ENCODE measurements at regions not wholly inside any gene's neighbourhood (a gene's known extent, or its start where the extent isn't known, plus 50 kb on each side); places are given as distances from the start of the nearest gene placed in this dataset.

DNA sequence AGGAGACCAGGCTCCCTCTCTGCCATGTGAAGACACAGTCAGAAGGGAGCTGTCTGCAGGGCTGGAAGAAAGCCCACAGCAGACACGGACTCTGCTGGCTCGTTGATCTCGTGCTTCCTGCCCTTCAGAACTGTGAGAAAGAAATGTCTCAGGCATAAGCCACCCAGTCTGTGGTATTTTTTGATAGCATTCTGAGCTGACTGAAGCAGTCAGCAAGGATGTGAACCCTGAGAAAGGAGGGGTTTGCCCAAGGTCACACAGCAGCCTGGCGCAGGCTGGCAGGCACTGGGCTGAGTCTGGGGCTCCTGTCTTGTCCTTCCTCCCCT lies 255.1 kb upstream of the B3GAT1 start:
- TF ChIP-seq, protein P1, sequence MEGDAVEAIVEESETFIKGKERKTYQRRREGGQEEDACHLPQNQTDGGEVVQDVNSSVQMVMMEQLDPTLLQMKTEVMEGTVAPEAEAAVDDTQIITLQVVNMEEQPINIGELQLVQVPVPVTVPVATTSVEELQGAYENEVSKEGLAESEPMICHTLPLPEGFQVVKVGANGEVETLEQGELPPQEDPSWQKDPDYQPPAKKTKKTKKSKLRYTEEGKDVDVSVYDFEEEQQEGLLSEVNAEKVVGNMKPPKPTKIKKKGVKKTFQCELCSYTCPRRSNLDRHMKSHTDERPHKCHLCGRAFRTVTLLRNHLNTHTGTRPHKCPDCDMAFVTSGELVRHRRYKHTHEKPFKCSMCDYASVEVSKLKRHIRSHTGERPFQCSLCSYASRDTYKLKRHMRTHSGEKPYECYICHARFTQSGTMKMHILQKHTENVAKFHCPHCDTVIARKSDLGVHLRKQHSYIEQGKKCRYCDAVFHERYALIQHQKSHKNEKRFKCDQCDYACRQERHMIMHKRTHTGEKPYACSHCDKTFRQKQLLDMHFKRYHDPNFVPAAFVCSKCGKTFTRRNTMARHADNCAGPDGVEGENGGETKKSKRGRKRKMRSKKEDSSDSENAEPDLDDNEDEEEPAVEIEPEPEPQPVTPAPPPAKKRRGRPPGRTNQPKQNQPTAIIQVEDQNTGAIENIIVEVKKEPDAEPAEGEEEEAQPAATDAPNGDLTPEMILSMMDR (IDR thresholded peaks at IDR 0.05): no peak
- no peak for TF ChIP-seq POLR2A (IDR thresholded peaks at IDR 0.05)

Data from right lobe of liver (tissue), 4 donors.